PC-3 (cell line): ENCODE measurements at regions not wholly inside any gene's neighbourhood (a gene's known extent, or its start where the extent isn't known, plus 50 kb on each side); places are given as distances from the start of the nearest gene placed in this dataset.

Experiments
- CTCF ChIP-seq: fragments of 300-600 bp; sonication (generic); conservative IDR thresholded peaks from 2 replicates; pipeline ENCODE4 v1.5.1; 2017; ENCODE audit warnings: antibody characterized with exemption, low read depth, mild to moderate bottlenecking, low read length
- EZH2 ChIP-seq: fragments of 300-600 bp; sonication (generic); IDR thresholded peaks from one replicate; pipeline ENCODE4 v1.6.1; 2017; ENCODE audit warnings: antibody characterized with exemption, mild to moderate bottlenecking, low read length; ENCODE audit not compliant: unreplicated experiment
- EZH2phosphoT487 ChIP-seq: fragments of 300-600 bp; sonication (generic); IDR thresholded peaks from 2 replicates; pipeline ENCODE4 v1.6.1; 2018; ENCODE audit warnings: mild to moderate bottlenecking, antibody characterized with exemption, low read length, borderline replicate concordance

- TF ChIP-seq CTCF (no peak), EZH2phosphoT487 (no peak), EZH2 (no peak)
These were observed 57.8 kb upstream of the TPP2 start for GRCh38 chr13:102538938-102539337.
